ENCODE measurements at regions not wholly inside any gene's neighbourhood (a gene's known extent, or its start where the extent isn't known, plus 50 kb on each side); places are given as distances from the start of the nearest gene placed in this dataset.

DNA sequence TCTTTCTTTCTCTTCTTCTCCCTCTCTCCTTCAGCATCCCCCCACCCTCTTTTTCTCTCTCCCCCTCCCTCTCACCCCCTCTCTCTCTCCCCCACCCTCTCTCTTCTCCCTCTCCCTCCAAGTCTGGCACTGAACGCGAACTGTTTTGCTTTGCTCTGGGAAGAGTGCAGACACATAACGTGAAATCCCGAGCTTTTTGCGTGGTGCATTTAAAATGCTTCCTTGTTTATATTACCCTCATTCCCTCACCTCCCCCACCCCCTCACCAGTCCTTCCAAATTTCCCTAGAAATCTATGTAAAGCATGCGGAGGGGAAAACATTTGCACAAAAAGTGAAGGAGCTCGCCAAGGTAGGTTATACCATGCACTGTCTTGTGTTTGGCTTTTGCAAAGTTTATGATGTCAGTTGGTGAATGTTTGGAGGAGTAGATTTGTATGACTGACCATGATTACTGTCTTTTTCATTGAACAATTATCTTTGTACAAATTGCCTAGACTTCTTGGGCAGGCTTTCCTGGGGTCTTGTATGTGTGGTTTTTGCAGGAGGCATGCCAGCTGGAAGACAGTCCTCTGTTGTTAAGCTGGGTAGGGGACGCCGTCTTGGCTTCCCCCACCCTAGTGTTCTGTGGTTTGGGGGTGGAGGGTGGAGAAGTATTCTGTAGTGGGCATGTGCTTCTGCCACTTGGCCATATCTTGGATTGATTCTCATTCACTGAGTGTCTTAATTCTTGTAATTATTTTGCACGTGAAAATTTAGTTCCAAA lies 123.7 kb upstream of the HSD17B12 start:
- Histone ChIP-seq H3K36me3 (no peaks in the 10 kb centered on the region), H3K4me3 (no peak overlapping the region), H3K27me3 (no peaks in the 10 kb centered on the region), H3K27ac (no peak overlapping the region), H3K9me3 (no peaks in the 10 kb centered on the region), H3K4me1 (no peaks in the 10 kb centered on the region)
- intact Hi-C loops (cut with DNase I): no loop called here
- DNase-seq (ENCODE audit: extremely low spot score in 2 of 2): no peak
- TF ChIP-seq POLR2A (IDR thresholded peaks at IDR 0.05) (no peak), POLR2AphosphoS5 (IDR thresholded peaks at IDR 0.05; ENCODE audit: insufficient read depth in 1 of 2, low read depth in 1 of 2) (no peak)
- TF ChIP-seq, protein P1, sequence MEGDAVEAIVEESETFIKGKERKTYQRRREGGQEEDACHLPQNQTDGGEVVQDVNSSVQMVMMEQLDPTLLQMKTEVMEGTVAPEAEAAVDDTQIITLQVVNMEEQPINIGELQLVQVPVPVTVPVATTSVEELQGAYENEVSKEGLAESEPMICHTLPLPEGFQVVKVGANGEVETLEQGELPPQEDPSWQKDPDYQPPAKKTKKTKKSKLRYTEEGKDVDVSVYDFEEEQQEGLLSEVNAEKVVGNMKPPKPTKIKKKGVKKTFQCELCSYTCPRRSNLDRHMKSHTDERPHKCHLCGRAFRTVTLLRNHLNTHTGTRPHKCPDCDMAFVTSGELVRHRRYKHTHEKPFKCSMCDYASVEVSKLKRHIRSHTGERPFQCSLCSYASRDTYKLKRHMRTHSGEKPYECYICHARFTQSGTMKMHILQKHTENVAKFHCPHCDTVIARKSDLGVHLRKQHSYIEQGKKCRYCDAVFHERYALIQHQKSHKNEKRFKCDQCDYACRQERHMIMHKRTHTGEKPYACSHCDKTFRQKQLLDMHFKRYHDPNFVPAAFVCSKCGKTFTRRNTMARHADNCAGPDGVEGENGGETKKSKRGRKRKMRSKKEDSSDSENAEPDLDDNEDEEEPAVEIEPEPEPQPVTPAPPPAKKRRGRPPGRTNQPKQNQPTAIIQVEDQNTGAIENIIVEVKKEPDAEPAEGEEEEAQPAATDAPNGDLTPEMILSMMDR (IDR thresholded peaks at IDR 0.05): no peak

DNA sequence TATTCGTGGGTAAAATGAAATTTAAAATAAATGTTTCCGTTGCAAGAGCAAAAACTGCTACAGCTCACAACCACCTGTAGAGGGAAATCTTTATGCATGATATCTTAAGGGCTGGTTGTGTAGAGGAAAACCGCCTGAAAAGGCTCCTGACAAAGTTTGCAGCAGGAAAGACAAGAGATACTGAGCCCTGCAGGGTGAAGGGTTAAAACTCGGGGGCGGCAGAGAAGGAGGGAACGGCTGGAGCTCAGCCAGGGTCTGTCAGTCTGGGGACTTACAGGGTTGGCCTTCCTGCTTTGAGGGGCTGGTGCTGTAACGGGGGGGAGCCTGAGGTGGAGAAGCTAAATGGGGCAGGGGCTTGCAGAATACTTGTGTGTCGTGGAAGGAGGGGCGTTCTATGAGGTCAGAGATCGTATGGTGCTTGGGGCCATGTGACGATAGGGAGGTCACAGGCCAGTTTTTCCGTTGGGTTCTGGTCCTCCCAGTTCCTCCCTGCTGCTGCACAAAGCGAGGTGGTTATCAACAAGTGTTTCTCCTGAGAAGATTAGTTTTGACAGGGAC lies 122.9 kb upstream of the HSD17B12 start:
- Histone ChIP-seq H3K9me3 (no peaks in the 10 kb centered on the region), H3K27ac (no peak overlapping the region), H3K27me3 (no peaks in the 10 kb centered on the region), H3K4me3 (no peak overlapping the region), H3K4me1 (no peaks in the 10 kb centered on the region), H3K36me3 (no peaks in the 10 kb centered on the region)
- DNase-seq (ENCODE audit: extremely low spot score in 2 of 2): no peak
- intact Hi-C loops (cut with DNase I): no loop called here
- TF ChIP-seq, protein P1 (IDR thresholded peaks at IDR 0.05): no peak
- TF ChIP-seq POLR2AphosphoS5 (IDR thresholded peaks at IDR 0.05; ENCODE audit: insufficient read depth in 1 of 2, low read depth in 1 of 2): no peak

DNA sequence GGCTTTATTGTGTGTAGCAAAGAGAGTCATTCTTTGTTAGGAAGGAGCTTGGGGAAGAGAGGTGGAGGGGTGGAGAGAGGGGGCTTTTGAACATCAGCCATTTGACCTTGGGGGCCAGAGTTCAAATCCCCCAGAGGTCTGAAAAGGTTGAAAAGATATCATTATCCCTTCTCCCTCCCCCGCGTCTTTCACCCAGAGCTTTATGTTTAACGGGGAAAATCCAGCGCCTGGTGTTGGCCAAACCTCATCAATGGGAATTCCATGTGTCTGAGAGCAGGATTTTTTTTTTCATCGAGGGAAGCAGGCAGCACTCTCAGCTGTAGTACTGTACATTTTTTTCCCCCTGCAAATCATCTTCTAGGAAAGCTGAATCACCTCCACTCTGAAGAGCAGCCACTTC lies 122.4 kb upstream of the HSD17B12 start:
- intact Hi-C loops (cut with DNase I): no loop called here
- Histone ChIP-seq H3K36me3 (no peaks in the 10 kb centered on the region), H3K4me1 (no peaks in the 10 kb centered on the region), H3K9me3 (no peaks in the 10 kb centered on the region), H3K4me3 (no peak overlapping the region), H3K27me3 (no peaks in the 10 kb centered on the region), H3K27ac (no peak overlapping the region)
- DNase-seq (ENCODE audit: extremely low spot score in 2 of 2): no peak
- TF ChIP-seq POLR2A (IDR thresholded peaks at IDR 0.05): no peak
- TF ChIP-seq, protein P1 (IDR thresholded peaks at IDR 0.05): no peak
- no peak for TF ChIP-seq POLR2AphosphoS5 (IDR thresholded peaks at IDR 0.05; ENCODE audit: insufficient read depth in 1 of 2, low read depth in 1 of 2)

DNA sequence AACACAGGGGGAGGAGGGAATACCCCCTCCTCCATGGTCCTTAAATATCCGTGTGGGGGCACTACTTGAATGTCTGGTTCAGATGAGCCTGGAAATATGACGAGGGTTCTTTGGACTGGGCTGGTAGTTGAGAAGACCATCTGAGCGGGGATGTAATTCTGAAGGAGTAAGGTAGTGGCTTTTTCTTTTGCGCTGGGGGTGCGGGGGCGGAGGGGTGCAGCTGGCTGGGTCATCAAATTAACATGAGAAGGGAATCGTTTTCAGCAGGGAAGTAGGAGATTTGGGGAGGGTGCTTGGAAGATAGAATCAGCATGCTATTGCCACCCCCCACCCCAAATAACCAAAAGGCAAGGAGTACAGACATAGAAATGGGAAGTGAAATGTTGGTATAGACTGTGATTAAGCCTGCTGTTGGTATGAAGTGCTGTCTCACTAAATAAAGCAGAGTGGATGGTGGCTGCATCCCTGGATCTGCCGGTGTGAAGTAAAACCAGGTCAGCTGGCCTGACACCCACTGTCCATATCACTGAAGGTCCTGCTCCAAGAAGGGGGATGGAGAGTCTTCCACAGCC lies 121.9 kb upstream of the HSD17B12 start:
- no peak for DNase-seq (ENCODE audit: extremely low spot score in 2 of 2)
- Histone ChIP-seq H3K4me3 (no peak overlapping the region), H3K4me1 (no peaks in the 10 kb centered on the region), H3K36me3 (no peaks in the 10 kb centered on the region), H3K27me3 (no peaks in the 10 kb centered on the region), H3K9me3 (no peaks in the 10 kb centered on the region), H3K27ac (no peak overlapping the region)
- intact Hi-C loops (cut with DNase I): no loop called here
- TF ChIP-seq POLR2A (IDR thresholded peaks at IDR 0.05) (no peak), POLR2AphosphoS5 (IDR thresholded peaks at IDR 0.05; ENCODE audit: insufficient read depth in 1 of 2, low read depth in 1 of 2) (no peak)
- TF ChIP-seq, protein P1 (IDR thresholded peaks at IDR 0.05): no peak

DNA sequence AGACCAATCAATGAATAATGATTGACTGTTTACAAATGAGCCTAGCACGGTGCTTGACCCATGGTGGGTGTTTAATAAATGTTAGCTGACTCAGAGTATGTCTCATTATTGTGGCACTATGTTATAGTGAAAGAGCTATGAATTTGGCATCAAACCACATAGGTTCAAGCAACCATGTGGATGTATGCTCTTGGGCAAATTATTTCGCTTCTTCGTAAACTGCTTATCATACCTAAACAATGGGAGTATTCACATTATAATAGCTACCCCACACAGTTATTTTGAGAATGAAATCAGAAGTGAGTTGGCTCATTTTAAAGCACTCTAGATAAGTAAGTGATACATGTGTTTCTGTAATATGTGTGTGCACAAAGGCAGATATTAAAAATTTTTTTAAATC lies 118.7 kb upstream of the HSD17B12 start:
- H3K9me3 ChIP-seq: no peaks in the 10 kb centered on the region
- H3K27ac ChIP-seq: no peak overlapping the region
- intact Hi-C loops (cut with DNase I): loop anchor here (10.0 kb wide), 1 partner anchor 57 kb away; no protein-coding TSS in a partner anchor
- H3K4me1 ChIP-seq: no peaks in the 10 kb centered on the region
- no peaks in the 10 kb centered on the region for H3K27me3 ChIP-seq
- DNase-seq (ENCODE audit: extremely low spot score in 2 of 2): no peak
- TF ChIP-seq, protein P1 (IDR thresholded peaks at IDR 0.05): no peak
- TF ChIP-seq POLR2A (IDR thresholded peaks at IDR 0.05): no peak
- no peak for TF ChIP-seq POLR2AphosphoS5 (IDR thresholded peaks at IDR 0.05; ENCODE audit: insufficient read depth in 1 of 2, low read depth in 1 of 2)
- H3K4me3 ChIP-seq: no peak overlapping the region
- H3K36me3 ChIP-seq: no peaks in the 10 kb centered on the region

Measured in vagina (tissue), 2 donors.